Activated CD8-positive, alpha-beta memory T cell treated with anti-CD3 and anti-CD28 coated beads for 36 hours (primary cell): ENCODE measurements at regions not wholly inside any gene's neighbourhood (a gene's known extent, or its start where the extent isn't known, plus 50 kb on each side); places are given as distances from the start of the nearest gene placed in this dataset.

Experiments used
- CTCF ChIA-PET: fragments of 350-600 bp; sonication (Branson Sonifier 250); formaldehyde crosslinking; loops from one replicate; lab custom pipeline; 2021; ENCODE audit warnings: antibody characterized with exemption; lab: Charles Lee
- POLR2A ChIA-PET: fragments of 350-600 bp; sonication (Branson Sonifier 250); formaldehyde crosslinking; loops from one replicate; lab custom pipeline; 2021; ENCODE audit warnings: antibody characterized with exemption; lab: Charles Lee

- ChIA-PET CTCF (no interaction called here), POLR2A (no interaction called here)
Measured at GRCh38 chr4:175460414-175460813, 351.6 kb downstream of the GPM6A start.

- ChIA-PET CTCF (no interaction called here), POLR2A (no interaction called here)
Measured at GRCh38 chr4:175469514-175469913, 342.6 kb downstream of the GPM6A start.

GRCh38 chr4:175470131-175470530 is 341.9 kb downstream of the GPM6A start:
- ChIA-PET CTCF (no interaction called here), POLR2A (no interaction called here)

GRCh38 chr4:175480404-175480803 is 331.7 kb downstream of the GPM6A start:
- CTCF ChIA-PET, result no interaction called here
- POLR2A ChIA-PET, result no interaction called here

GRCh38 chr4:175499735-175500352 is 312.2 kb downstream of the GPM6A start:
- ChIA-PET POLR2A (no interaction called here), CTCF (no interaction called here)

GRCh38 chr4:175504318-175504717 is 307.7 kb downstream of the GPM6A start:
- ChIA-PET POLR2A (no interaction called here), CTCF (no interaction called here)

GRCh38 chr4:175509320-175509719 is 302.7 kb downstream of the GPM6A start:
- ChIA-PET CTCF (no interaction called here), POLR2A (no interaction called here)

GRCh38 chr4:175511861-175512260 is 300.2 kb downstream of the GPM6A start:
- ChIA-PET CTCF (no interaction called here), POLR2A (no interaction called here)

GRCh38 chr4:175514174-175514573 is 297.9 kb downstream of the GPM6A start:
- ChIA-PET POLR2A (no interaction called here), CTCF (no interaction called here)

- POLR2A ChIA-PET, result no interaction called here
- CTCF ChIA-PET, result no interaction called here
Measured at GRCh38 chr4:175530655-175531054, 281.4 kb downstream of the GPM6A start.

- ChIA-PET POLR2A (no interaction called here), CTCF (no interaction called here)
Measured at GRCh38 chr4:175531405-175532091, 280.5 kb downstream of the GPM6A start.

GRCh38 chr4:175536852-175537453 is 275.1 kb downstream of the GPM6A start:
- POLR2A ChIA-PET, result no interaction called here
- CTCF ChIA-PET, result interaction anchor here (0.7 kb wide), 1 partner anchor 1615 kb away, joined by 3 read pairs; no protein-coding TSS in a partner anchor

- POLR2A ChIA-PET, result no interaction called here
- CTCF ChIA-PET, result no interaction called here
Measured at GRCh38 chr4:175539498-175539897, 272.6 kb downstream of the GPM6A start.

GRCh38 chr4:175540151-175540550 is 271.9 kb downstream of the GPM6A start:
- POLR2A ChIA-PET, result no interaction called here
- CTCF ChIA-PET, result no interaction called here

- POLR2A ChIA-PET, result no interaction called here
- CTCF ChIA-PET, result no interaction called here
Measured at GRCh38 chr4:175540732-175541131, 271.3 kb downstream of the GPM6A start.

- POLR2A ChIA-PET, result no interaction called here
- CTCF ChIA-PET, result no interaction called here
Measured at GRCh38 chr4:175542786-175543185, 269.3 kb downstream of the GPM6A start.

GRCh38 chr4:175559126-175559525 is 252.9 kb downstream of the GPM6A start:
- POLR2A ChIA-PET, result no interaction called here

GRCh38 chr4:175559526-175559925 is 252.5 kb downstream of the GPM6A start:
- CTCF ChIA-PET, result no interaction called here

More at GRCh38 chr4:175559126-175559525, 252.9 kb downstream of the GPM6A start:
- CTCF ChIA-PET, result interaction anchor here (0.7 kb wide), 1 partner anchor 40 kb away, joined by 4 read pairs; no protein-coding TSS in a partner anchor

GRCh38 chr4:175560604-175561003 is 251.5 kb downstream of the GPM6A start:
- CTCF ChIA-PET, result no interaction called here
- POLR2A ChIA-PET, result no interaction called here

More at GRCh38 chr4:175559526-175559925, 252.5 kb downstream of the GPM6A start:
- POLR2A ChIA-PET, result no interaction called here

GRCh38 chr4:175561696-175562095 is 250.4 kb downstream of the GPM6A start:
- POLR2A ChIA-PET, result no interaction called here
- CTCF ChIA-PET, result no interaction called here

GRCh38 chr4:175562111-175562510 is 250.0 kb downstream of the GPM6A start:
- POLR2A ChIA-PET, result no interaction called here
- CTCF ChIA-PET, result no interaction called here
